ENCODE measurements at regions not wholly inside any gene's neighbourhood (a gene's known extent, or its start where the extent isn't known, plus 50 kb on each side); places are given as distances from the start of the nearest gene placed in this dataset.

DNA sequence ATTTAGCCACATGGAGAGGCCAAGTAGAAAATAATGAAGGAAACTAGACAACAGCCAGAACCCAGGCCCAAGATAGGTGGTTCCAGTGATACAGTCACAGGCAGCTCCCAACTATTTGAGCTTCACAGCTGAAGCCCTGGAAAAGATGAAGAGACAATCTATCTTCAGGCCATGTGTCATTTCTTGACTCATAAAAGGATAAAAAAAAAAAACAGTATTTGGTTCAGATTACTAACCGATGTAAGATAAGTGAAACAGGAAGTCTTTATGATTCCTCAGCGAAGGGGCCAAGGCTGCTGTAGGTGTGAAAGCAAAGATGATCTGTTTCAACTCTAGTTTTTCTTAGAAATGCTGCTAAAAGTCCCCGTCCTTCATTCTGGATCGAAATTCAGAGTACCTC, 394.6 kb downstream of the ZNF385D start:
- TF ChIP-seq EZH2phosphoT487 (IDR thresholded peaks at IDR 0.05; ENCODE audit: insufficient read depth, low read depth) (no peak), EZH2 (IDR thresholded peaks at IDR 0.05; ENCODE audit: insufficient read depth, poor library complexity, severe bottlenecking) (no peak)
